ENCODE measurements at regions not wholly inside any gene's neighbourhood (a gene's known extent, or its start where the extent isn't known, plus 50 kb on each side); places are given as distances from the start of the nearest gene placed in this dataset.
A peak's percentile ranks its signal among the peaks of the same experiment; 100 is the strongest.

- TF ChIP-seq CTCF (IDR thresholded peaks at IDR 0.05; ENCODE audit: insufficient read depth, low read length, poor library complexity, severe bottlenecking): no peak
- DNase-seq (ENCODE audit: low read depth): no peak
- Histone ChIP-seq H3K27me3 (ENCODE audit: control insufficient read depth, insufficient read depth, low read length) (no peaks in the 10 kb centered on the region), H3K36me3 (ENCODE audit: control insufficient read depth, insufficient read depth, low read length) (no peaks in the 10 kb centered on the region), H3K4me3 (ENCODE audit: low read depth, low read length) (no peak overlapping the region)
These were observed 94.9 kb upstream of the TMPO start for GRCh38 chr12:98420461-98420860.

- TF ChIP-seq CTCF (IDR thresholded peaks at IDR 0.05; ENCODE audit: insufficient read depth, low read length, poor library complexity, severe bottlenecking): no peak
- Histone ChIP-seq H3K36me3 (ENCODE audit: control insufficient read depth, insufficient read depth, low read length) (no peaks in the 10 kb centered on the region), H3K4me3 (ENCODE audit: low read depth, low read length) (no peak overlapping the region), H3K27me3 (ENCODE audit: control insufficient read depth, insufficient read depth, low read length) (no peaks in the 10 kb centered on the region)
- no peak for DNase-seq (ENCODE audit: low read depth)
These were observed 94.1 kb upstream of the TMPO start for GRCh38 chr12:98421316-98421715.

DNA sequence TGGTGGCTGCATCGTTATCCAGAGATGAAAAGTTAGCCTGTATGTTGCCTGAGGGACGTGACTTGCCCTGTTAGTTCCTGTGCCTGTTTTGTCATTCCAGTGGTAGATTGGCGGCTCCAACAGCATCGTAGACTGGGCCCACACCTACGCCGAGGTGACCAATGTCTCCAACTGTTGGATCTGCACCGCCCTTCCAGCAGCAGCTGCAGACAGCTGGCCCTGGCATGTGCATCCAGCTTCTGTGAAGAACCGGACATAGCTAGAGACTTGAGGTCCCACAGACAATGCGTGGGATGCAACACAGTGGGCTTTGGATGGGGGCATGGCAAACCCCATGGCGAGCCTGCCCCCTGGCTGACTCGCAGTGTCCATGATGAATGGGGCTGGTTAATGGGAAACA, 93.0 kb upstream of the TMPO start:
- Histone ChIP-seq H3K36me3 (ENCODE audit: control insufficient read depth, insufficient read depth, low read length) (no peaks in the 10 kb centered on the region), H3K4me3 (ENCODE audit: low read depth, low read length) (no peak overlapping the region), H3K27me3 (ENCODE audit: control insufficient read depth, insufficient read depth, low read length) (no peaks in the 10 kb centered on the region)
- no peak for TF ChIP-seq CTCF (IDR thresholded peaks at IDR 0.05; ENCODE audit: insufficient read depth, low read length, poor library complexity, severe bottlenecking)
- DNase-seq (ENCODE audit: low read depth): no peak

DNA sequence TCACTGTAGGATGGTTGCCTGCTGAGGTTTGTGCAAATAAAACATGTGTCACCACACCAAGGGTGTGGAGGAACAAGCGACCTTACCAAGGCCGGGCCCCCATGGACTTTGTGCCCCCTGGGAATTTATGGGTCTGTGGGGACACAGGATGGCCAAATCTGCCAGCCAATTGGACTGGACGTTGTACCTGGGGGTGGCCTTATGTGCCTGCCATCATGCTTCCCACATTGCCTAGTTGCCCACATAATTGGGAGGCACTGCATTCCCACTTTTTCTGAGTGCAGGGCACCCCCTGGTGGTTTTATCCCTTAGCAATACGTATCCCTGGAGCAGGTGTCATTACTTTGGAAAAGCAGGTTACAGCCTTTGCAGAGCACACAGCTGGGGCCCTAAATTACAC, 92.6 kb upstream of the TMPO start:
- H3K4me3 ChIP-seq (ENCODE audit: low read depth, low read length): no peak overlapping the region
- H3K36me3 ChIP-seq (ENCODE audit: control insufficient read depth, insufficient read depth, low read length): no peaks in the 10 kb centered on the region
- H3K27me3 ChIP-seq (ENCODE audit: control insufficient read depth, insufficient read depth, low read length): no peaks in the 10 kb centered on the region
- DNase-seq (ENCODE audit: low read depth): no peak
- no peak for TF ChIP-seq CTCF (IDR thresholded peaks at IDR 0.05; ENCODE audit: insufficient read depth, low read length, poor library complexity, severe bottlenecking)

DNA sequence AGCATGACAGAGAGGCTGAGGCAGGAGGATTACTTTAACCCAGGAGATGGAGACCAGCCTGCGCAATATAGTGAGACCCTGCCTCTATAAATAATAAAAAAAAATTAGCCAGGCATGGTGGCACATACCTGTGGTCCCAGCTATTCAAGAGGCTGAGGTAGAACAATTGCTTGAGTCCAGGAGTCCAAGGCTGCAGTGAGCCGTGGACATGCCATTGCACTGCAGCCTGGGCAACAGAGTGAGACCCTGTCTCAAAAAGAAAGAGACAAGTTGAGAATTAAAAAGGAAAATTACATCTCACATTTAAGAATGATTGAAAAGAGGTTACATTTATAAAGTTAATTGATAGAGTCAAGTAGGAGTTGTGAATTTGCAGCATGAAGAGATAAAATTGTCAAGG, 91.4 kb upstream of the TMPO start:
- DNase-seq (ENCODE audit: low read depth): no peak
- Histone ChIP-seq H3K27me3 (ENCODE audit: control insufficient read depth, insufficient read depth, low read length) (no peaks in the 10 kb centered on the region), H3K4me3 (ENCODE audit: low read depth, low read length) (no peak overlapping the region), H3K36me3 (ENCODE audit: control insufficient read depth, insufficient read depth, low read length) (no peaks in the 10 kb centered on the region)
- no peak for TF ChIP-seq CTCF (IDR thresholded peaks at IDR 0.05; ENCODE audit: insufficient read depth, low read length, poor library complexity, severe bottlenecking)

DNA sequence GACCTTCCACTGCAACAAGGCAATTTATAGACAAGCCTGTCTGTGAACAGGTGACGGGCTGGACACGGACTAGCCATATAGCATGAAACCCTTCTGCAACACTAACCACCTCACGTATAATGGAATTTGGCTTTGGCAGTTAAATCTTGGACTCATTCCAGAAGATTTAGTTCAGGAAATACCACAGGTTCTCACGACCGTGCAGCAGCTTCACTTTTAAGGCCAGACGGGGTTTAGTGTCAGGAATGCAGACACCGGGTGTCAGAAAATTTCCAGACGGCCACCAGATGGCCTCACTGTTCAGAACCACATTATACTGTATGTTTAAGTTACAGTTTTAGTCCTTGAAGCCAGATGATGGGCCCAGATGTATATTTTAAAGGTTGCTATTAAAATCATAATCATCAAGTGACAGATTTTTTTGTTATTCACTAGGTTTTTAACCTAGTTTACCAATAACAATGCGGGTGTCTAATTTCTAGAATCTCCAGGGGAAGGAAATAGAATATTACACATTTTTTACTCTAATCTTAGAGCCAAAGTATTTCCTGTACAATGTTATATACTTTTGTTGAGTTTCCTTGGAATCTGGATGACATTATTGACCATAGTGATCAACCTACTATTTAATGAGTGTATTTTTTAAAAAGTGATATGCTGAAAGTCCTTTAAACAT, 90.5 kb upstream of the TMPO start:
- no peaks in the 10 kb centered on the region for H3K27me3 ChIP-seq (ENCODE audit: control insufficient read depth, insufficient read depth, low read length)
- peak; percentile 93 for DNase-seq (ENCODE audit: low read depth)
- peak; percentile 70 for TF ChIP-seq CTCF (IDR thresholded peaks at IDR 0.05; ENCODE audit: insufficient read depth, low read length, poor library complexity, severe bottlenecking)
- H3K36me3 ChIP-seq (ENCODE audit: control insufficient read depth, insufficient read depth, low read length): no peaks in the 10 kb centered on the region
- no peak overlapping the region for H3K4me3 ChIP-seq (ENCODE audit: low read depth, low read length)

All from kidney epithelial cell (primary cell).